ENCODE measurements at regions not wholly inside any gene's neighbourhood (a gene's known extent, or its start where the extent isn't known, plus 50 kb on each side); places are given as distances from the start of the nearest gene placed in this dataset.

DNA sequence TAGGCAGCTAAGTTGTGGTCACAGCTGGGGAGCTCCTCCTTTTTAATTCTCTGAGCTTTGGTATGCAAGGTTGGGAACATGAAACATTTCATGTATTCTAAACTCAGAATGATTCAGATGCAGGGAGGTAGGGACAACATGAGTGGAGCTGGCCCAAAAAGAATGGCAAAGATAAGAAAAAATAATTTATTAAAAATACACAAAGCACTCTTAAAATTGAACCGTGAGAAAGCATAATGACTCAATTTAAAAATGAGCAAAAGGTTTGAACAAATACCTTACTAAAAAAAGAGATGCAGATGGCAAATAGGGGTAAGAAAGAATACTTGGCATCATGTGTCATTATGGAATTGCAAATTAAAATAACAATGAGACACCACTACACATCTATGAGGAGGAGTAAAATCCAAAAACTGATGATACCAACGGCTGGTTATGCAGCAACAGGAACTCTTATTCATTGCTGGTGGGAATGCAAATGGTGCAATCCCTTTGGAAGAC, 175.6 kb upstream of the IRX3 start:
- TF ChIP-seq CTCF (IDR thresholded peaks at IDR 0.05) (no peak), POLR2A (IDR thresholded peaks at IDR 0.05) (no peak)
